Prostate gland (tissue), 2 donors: ENCODE measurements at regions not wholly inside any gene's neighbourhood (a gene's known extent, or its start where the extent isn't known, plus 50 kb on each side); places are given as distances from the start of the nearest gene placed in this dataset.

Source experiments
- DNase-seq: peaks from one replicate; pipeline ENCODE4 v3.0.0-alpha.2; 2019; ENCODE audit warnings: low spot score
- H3K27ac ChIP-seq, 2 donors: fragments of 200-600 bp; sonication (generic); 2 replicates each; pipeline ENCODE4 v1.5.1; 2017 to 2019
- H3K27me3 ChIP-seq: fragments of 200-600 bp; sonication (generic); replicated peaks from 2 replicates; pipeline ENCODE4 v1.5.1; 2019; ENCODE audit not compliant: insufficient read depth
- H3K36me3 ChIP-seq, 2 donors: fragments of 200-600 bp; sonication (generic); 1 replicate in 1 of 2; 2 replicates in 1 of 2; pipeline versions ENCODE4 v1.5.1 to v1.8.1; 2017 to 2019
- H3K4me1 ChIP-seq: fragments of 200-600 bp; sonication (generic); replicated peaks from 2 replicates; pipeline ENCODE4 v1.5.1; 2019
- H3K4me3 ChIP-seq, 2 donors: fragments of 200-600 bp; sonication (generic); 2 replicates each; pipeline ENCODE4 v1.5.1; 2017 to 2019
- H3K9me3 ChIP-seq: fragments of 200-600 bp; sonication (generic); 2 replicates; pipeline ENCODE4 v1.5.1; 2017
- POLR2A ChIP-seq: fragments of 450-650 bp; IDR thresholded peaks from one replicate; pipeline ENCODE4 v1.6.1; 2016; ENCODE audit warnings: antibody characterized with exemption, mild to moderate bottlenecking
- POLR2AphosphoS5 ChIP-seq: sonication (generic); formaldehyde crosslinking; IDR thresholded peaks from one replicate; pipeline ENCODE4 v1.6.1; 2017; ENCODE audit warnings: antibody characterized with exemption
- WGBS: methylation state at CpG from one replicate; pipeline ENCODE4 v1.1.5; 2018; 5-methylcytosine and 5-hydroxymethylcytosine counted together
- intact Hi-C: fragments of 100-400 bp; cut with DNase I; formaldehyde crosslinking; loops from one replicate; pipeline ENCODE4 v1.14.2; 2022
- TF ChIP-seq, protein P1 (sequence below), 4 experiments: fragments of 200-600 bp in 2 of 4; fragments of 450-650 bp in 2 of 4; sonication (generic) in 2 of 4; IDR thresholded peaks; 1 replicate in 3 of 4; 2 replicates in 1 of 4; pipeline ENCODE4 v1.5.1; 2016 to 2019; ENCODE audit warnings: antibody characterized with exemption in 4 of 4, mild to moderate bottlenecking in 2 of 4, moderate library complexity in 2 of 4

DNA sequence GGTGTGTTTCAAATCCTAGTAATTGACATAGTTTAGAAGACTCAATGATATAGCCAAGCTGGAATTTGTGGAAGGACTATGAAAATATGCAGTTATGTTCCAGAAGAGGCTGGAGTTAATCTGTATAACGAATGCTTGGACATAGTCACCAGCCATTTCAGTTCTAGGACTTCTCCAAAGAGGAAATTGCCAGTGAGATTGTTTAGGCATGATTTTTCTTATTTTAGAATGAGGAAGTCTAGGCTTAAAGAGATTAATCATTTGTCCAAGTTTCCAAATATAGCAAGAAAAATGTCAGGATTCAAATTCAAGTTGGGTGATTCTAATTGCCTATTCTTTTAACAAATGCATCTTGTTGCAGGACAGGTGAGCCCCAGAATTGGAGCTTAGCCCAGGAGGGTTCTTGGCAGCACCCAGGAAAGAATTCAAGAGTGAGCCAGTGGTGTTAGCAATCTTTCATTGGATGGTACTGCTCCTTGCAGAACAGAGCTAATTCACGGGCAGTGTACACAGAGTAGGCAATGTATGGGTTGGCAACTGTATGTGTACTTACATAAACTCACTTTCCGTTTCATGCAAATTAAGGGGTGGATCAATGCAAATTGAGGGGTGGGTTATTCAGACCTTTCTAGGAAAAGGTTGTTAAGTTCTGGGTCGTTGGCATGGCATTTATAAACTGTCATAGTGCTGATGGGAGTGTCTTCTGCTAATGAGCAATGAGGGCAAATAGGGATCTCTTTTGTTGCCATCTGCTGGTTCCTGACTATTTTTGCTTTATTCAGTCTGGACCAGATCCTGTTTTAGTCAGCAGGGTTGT lies 763.1 kb upstream of the SLITRK1 start:
- no peak overlapping the region for H3K27ac ChIP-seq
- H3K36me3 ChIP-seq: no peaks in the 10 kb centered on the region
- intact Hi-C loops: no loop called here
- TF ChIP-seq POLR2AphosphoS5 (no peak), POLR2A (no peak)
- TF ChIP-seq, protein P1, sequence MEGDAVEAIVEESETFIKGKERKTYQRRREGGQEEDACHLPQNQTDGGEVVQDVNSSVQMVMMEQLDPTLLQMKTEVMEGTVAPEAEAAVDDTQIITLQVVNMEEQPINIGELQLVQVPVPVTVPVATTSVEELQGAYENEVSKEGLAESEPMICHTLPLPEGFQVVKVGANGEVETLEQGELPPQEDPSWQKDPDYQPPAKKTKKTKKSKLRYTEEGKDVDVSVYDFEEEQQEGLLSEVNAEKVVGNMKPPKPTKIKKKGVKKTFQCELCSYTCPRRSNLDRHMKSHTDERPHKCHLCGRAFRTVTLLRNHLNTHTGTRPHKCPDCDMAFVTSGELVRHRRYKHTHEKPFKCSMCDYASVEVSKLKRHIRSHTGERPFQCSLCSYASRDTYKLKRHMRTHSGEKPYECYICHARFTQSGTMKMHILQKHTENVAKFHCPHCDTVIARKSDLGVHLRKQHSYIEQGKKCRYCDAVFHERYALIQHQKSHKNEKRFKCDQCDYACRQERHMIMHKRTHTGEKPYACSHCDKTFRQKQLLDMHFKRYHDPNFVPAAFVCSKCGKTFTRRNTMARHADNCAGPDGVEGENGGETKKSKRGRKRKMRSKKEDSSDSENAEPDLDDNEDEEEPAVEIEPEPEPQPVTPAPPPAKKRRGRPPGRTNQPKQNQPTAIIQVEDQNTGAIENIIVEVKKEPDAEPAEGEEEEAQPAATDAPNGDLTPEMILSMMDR (IDR thresholded peaks at IDR 0.05): no peak
- no peaks in the 10 kb centered on the region for H3K27me3 ChIP-seq
- no peaks in the 10 kb centered on the region for H3K9me3 ChIP-seq
- H3K4me3 ChIP-seq: no peak overlapping the region
- 33% methylated on average over 4 of the region's 4 CpGs for WGBS
- no peak for DNase-seq
- no peaks in the 10 kb centered on the region for H3K4me1 ChIP-seq

DNA sequence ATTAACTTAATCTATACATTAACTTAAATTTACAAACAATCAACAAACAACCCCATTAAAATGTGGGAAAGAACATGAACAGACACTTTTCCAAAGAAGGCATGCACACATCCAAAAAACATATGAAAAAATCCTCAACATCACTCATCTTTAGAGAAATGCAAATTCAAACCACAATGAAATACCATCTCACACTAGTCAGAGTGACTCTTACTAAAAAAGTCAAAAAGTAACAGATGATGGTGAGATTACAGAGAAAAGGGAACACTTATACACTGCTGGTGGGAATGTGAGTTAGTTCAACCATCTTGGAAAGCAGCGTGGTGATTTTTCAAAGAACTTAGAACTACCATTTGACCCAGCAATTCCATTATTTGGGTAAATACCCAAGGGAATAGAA lies 759.2 kb upstream of the SLITRK1 start:
- Histone ChIP-seq H3K36me3 (no peaks in the 10 kb centered on the region), H3K27me3 (no peaks in the 10 kb centered on the region), H3K4me3 (no peak overlapping the region), H3K4me1 (no peaks in the 10 kb centered on the region), H3K9me3 (no peaks in the 10 kb centered on the region), H3K27ac (no peak overlapping the region)
- WGBS: 100% methylated on average over 1 of the region's 1 CpG
- TF ChIP-seq POLR2AphosphoS5: no peak
- TF ChIP-seq POLR2A: no peak
- TF ChIP-seq, protein P1 (IDR thresholded peaks at IDR 0.05): no peak
- intact Hi-C loops: no loop called here
- no peak for DNase-seq

DNA sequence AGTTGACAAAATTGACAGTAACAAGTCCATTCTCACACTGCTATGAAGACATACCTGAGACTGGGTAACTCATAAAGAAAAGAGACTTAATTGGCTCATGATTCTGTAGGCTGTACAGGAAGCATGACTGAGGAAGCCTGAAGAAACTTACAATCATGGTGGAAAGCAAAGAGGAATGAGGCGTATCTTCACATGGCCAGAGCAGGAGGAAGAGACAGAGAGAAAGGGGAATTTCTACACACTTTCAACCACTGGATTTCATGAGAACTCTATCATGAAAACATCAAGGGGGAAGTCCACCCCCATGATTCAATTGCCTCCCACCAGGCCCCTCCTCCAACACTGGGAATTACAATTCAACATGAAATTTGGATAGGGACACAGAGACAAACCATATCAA lies 758.4 kb upstream of the SLITRK1 start:
- 100% methylated on average over 1 of the region's 1 CpG for WGBS
- TF ChIP-seq POLR2A: no peak
- TF ChIP-seq, protein P1 (IDR thresholded peaks at IDR 0.05): no peak
- no peak for TF ChIP-seq POLR2AphosphoS5
- Histone ChIP-seq H3K36me3 (no peaks in the 10 kb centered on the region), H3K27me3 (no peaks in the 10 kb centered on the region), H3K27ac (no peak overlapping the region), H3K4me1 (no peaks in the 10 kb centered on the region), H3K4me3 (no peak overlapping the region), H3K9me3 (no peaks in the 10 kb centered on the region)
- DNase-seq: no peak
- intact Hi-C loops: no loop called here

GRCh38 chr13:84630476-84630875 lies 748.2 kb upstream of the SLITRK1 start:
- WGBS: 91% methylated on average over 3 of the region's 3 CpGs

More at GRCh38 chr13:84630476-84630875, 748.2 kb upstream of the SLITRK1 start:
- TF ChIP-seq, protein P1 (IDR thresholded peaks at IDR 0.05): no peak
- TF ChIP-seq POLR2AphosphoS5: no peak
- TF ChIP-seq POLR2A: no peak
- intact Hi-C loops: no loop called here
- Histone ChIP-seq H3K36me3 (no peaks in the 10 kb centered on the region), H3K27me3 (no peaks in the 10 kb centered on the region), H3K9me3 (no peaks in the 10 kb centered on the region), H3K4me3 (no peak overlapping the region), H3K4me1 (no peaks in the 10 kb centered on the region), H3K27ac (no peak overlapping the region)
- no peak for DNase-seq
